Renal cortex interstitium (tissue), 11 donors: ENCODE measurements at regions not wholly inside any gene's neighbourhood (a gene's known extent, or its start where the extent isn't known, plus 50 kb on each side); places are given as distances from the start of the nearest gene placed in this dataset.
"Not testable (repeated sequence)": the region's sequence is repeated elsewhere in the genome, so short reads cannot be mapped to it uniquely, and the experiment has no call there.

Experiments used
- DNase-seq, 11 donors: peaks; one replicate each; pipeline ENCODE4 v3.0.0-alpha.2; 2013; ENCODE audit warnings: low read depth in 9 of 11, low spot score in 4 of 11; ENCODE audit errors: extremely low read depth in 1 of 11

GRCh38 chr4:19583827-19584569, 667.7 kb upstream of the SLIT2 start:
- DNase-seq: no peak

DNA sequence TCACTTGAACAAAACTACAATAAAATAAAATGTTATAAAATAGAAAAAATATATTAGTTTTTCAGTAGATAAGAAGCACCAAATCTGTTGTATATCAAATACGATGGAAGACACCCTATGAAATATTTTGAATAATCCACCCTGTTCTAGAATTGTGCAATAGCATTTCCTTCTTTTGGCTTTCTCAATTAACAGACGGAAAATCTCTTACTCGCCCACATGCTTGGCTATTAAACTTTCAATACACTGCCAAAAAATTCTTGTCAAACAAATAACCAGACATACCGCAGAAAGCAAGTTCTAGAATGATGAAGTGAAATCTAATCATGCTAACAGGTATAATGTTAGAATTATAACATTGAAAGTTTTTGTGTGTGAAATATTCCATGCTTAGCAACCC, 671.6 kb upstream of the SLIT2 start:
- DNase-seq: no peak

- DNase-seq: peak in 2 of 11 donors; percentile 9 to 10
These were observed 672.1 kb upstream of the SLIT2 start for GRCh38 chr4:19579608-19580007.

DNA sequence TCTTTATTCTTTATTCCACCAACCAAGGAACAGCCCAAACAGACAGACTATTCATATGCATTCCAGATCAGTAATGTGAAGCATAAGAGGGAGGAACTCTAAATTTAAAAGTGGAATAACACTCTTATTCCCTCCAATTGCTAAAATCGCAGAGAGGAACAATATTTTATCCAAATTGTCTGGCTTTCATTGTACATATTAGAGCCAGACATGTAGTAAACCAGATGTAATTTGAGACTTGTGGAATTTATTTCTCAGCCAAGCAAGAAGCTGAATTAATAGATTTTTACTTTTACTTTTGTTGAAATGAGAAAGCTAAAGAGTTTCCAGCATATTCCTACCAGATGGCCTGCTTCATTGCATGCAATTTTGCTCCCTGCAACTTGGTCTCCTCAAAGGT, 674.6 kb upstream of the SLIT2 start:
- peak in 2 of 11 donors; percentile 28 to 37 for DNase-seq

DNA sequence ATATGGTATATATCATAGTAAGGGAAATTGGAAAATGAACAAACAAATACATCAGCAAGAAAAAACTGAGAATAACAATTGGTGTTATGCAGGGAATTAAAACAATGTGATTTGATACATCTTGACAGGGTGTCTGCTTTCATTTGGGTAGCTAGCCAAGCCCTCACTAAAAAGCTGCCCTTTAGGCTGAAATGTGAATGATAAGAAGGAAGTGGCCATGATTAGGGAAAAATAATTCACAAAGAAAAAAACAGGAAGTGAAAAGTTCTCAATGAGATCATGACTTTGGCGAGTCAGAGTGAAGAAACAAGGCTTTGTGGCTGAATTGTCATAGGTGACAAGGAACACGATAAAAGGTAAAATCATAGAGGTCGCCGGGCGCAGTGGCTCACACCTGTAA, 675.8 kb upstream of the SLIT2 start:
- peak in 2 of 11 donors; percentile 10 to 11 for DNase-seq

GRCh38 chr4:19566041-19566440, 685.7 kb upstream of the SLIT2 start:
- no peak for DNase-seq

DNA sequence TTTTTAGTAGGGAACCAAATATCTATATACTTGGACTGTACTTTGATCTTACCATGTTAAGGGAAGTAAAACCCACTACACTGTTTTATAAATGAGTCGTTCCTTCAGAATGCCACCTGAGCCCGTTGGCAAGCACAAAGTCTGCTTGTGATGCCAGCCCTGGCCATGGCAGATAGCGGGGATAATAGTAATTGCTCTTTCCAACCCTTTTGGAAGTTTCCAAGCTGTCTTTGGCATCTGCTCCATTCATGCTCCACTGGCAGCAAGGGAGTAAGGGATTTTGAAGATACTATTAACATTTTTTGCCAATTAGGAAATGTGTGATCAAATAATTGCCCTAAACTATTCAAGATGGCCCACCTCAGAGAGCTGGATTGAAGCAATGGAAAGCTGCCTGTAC, 689.2 kb upstream of the SLIT2 start:
- no peak for DNase-seq

DNA sequence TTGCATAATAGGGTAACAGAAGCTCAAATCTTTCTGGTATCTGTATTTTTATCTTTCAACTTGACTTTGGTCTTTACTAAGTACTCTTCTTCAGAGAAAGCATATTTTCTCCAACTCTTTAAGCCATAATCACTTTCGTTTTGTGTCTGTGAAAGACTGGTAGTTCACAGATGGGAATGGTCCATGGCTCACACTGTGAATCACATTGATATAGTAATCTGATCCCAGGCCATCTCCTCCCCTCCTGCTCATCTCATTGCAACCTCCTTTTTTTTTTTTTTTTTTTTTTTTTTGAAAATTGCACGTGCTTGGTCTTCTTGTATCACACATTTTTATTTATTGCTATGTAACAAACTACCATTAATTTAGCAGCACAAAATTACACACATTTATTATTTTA, 694.5 kb upstream of the SLIT2 start:
- no peak for DNase-seq

DNA sequence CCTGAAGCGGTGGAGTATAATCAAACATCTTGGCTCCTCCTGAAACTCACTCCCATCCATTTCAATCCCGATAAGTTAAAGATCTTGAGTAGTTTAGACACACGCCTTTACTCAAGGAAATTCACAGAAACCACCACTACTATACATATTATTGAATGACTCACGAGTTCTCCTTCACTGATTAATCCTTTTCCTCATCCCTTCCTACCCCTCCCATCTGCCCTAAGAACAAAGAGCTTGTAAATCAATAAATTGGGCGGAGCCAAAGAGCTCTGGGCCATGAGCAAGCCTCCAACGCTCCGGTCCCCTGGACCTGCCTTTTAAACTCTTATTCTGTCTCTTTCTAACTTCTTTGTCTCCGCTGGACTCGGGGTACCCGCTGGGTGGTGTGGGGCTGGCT, 695.4 kb upstream of the SLIT2 start:
- DNase-seq: not testable (repeated sequence)

GRCh38 chr4:19547463-19547862, 704.2 kb upstream of the SLIT2 start:
- no peak for DNase-seq

GRCh38 chr4:19544446-19545125, 707.1 kb upstream of the SLIT2 start:
- no peak for DNase-seq

GRCh38 chr4:19540859-19541540, 710.7 kb upstream of the SLIT2 start:
- DNase-seq: no peak

GRCh38 chr4:19539201-19539600, 712.5 kb upstream of the SLIT2 start:
- no peak for DNase-seq

DNA sequence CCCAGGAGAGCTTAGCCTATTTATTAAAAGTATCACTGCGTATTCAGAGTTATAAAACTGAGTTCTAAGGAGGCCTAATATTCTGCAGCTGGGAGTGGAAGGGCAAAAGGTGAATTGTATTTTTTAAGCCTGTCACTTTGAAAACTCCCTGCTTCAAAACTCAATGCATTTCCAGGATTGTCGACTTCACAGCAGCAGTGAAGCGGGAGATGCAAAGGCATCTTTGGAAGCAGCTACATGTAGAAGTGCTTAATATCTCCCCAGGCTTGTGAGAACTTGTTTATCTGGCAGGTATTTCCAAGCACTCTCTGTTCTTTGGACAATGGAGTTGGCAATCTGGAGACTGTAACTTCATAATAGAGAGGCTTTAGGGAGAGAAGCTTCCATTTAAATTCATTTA, 717.5 kb upstream of the SLIT2 start:
- DNase-seq: peak in 6 of 11 donors; percentile 5 to 25 (median 12)

DNA sequence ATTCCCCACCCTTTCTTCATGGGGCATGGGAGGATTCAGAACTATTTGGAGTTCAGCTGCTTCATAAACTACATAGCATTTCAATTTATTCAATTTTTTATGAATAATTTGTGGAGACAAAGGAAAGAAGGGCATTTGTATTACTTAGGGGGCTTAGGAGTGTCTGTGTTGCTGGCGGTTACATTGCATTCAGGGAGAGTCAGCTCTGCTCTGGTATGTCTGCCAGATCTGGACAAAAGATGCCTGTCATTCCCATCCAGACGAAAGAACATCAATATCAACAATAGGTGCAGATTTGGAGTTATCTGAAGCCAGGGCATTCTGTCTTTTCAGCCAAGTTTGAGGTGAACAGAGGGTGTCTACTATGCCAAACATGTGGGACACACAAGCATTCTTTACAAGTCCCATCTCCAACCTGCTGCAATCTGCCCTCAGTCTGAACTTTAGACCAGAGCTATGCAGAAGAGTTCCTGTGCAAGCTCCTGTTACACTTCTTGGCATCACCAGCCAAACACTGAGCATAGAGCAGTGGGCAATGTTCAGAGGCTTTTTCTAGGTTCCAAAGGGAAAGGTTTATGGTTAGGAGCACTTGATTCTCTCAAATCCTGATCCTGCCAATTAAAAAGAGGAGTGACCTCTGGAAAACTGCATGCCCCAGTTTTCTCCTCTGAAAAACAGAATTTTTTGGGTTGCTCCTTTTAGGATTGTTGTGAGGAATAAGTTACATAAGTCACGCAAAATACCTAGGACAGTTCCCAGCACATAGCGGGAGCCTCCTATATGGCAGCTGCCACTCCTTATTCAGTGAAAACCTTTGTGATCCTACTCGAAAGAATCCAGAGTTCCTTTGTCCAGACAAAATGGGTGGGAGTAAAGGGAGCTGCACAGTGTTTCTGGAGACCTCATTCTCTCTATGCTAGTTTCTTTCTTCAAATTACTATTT, 719.5 kb upstream of the SLIT2 start:
- DNase-seq: no peak

GRCh38 chr4:19523964-19524363, 727.7 kb upstream of the SLIT2 start:
- no peak for DNase-seq

- no peak for DNase-seq
These were observed 728.7 kb upstream of the SLIT2 start for GRCh38 chr4:19522966-19523365.

- no peak for DNase-seq
These were observed 730.7 kb upstream of the SLIT2 start for GRCh38 chr4:19520939-19521520.
